K562 (cell line): ENCODE measurements at regions not wholly inside any gene's neighbourhood (a gene's known extent, or its start where the extent isn't known, plus 50 kb on each side); places are given as distances from the start of the nearest gene placed in this dataset.

Experiments used
- ATAC-seq: fragments of 200-7000 bp; cut with Tn5 transposase; 3 replicates; pipeline ENCODE4 v1.9.1; 2020; ENCODE audit warnings: moderate library complexity
- BruUV-seq: library from RNA; stranded (reverse); fragments of 400-500 nt; replicated peaks from 2 replicates; lab custom pipeline; 2021; lab: Mats Ljungman, UMichigan
- CTCF ChIA-PET: fragments of 300-600 bp; formaldehyde crosslinking; extraction: SDS; loops from one replicate; lab custom pipeline; 2021; ENCODE audit warnings: low intra/inter-chr PET ratio; lab: Yijun Ruan, JAX
- POLR2A ChIA-PET: fragments of 300-600, 350-650 bp; sonication (Branson Sonifier 250); formaldehyde crosslinking; extraction: SDS; loops from one replicate; lab custom pipeline; 2021; ENCODE audit warnings: antibody characterized with exemption, inconsistent platforms; lab: Yijun Ruan, JAX
- DNase-seq, 4 experiments: peaks; one replicate each; pipeline versions ENCODE4 v3.0.0 to v3.0.0-alpha.2; 2011 to 2018; ENCODE audit warnings: low spot score in 3 of 4, mixed read lengths in 3 of 4; ENCODE audit errors: extremely low read depth in 1 of 4
- FAIRE-seq: peaks from 2 replicates; lab custom pipeline; 2011; peaks lifted over from hg19 to GRCh38; lab: Jason Lieb, UNC
- H2AFZ ChIP-seq: 2 replicates; pipeline ENCODE4 v1.6.0; 2011; ENCODE audit warnings: low read depth, low read length, control low read depth, inconsistent platforms
- H3K27ac ChIP-seq: fragments of 200-600 bp; 3 replicates; pipeline ENCODE4 v1.8.0; 2011; ENCODE audit warnings: low read depth, mild to moderate bottlenecking, control low read depth, inconsistent platforms, low read length, moderate library complexity, mixed read lengths; ENCODE audit errors: extremely low read depth
- H3K27me3 ChIP-seq, 2 experiments: fragments of 300-600 bp in 1 of 2; 2 replicates in 1 of 2; 3 replicates in 1 of 2; pipeline versions ENCODE4 v1.6.0 to v1.8.0; 2011; ENCODE audit warnings: inconsistent platforms in 2 of 2, low read length in 2 of 2, mild to moderate bottlenecking in 1 of 2, mixed read lengths in 1 of 2, moderate library complexity in 1 of 2; ENCODE audit not compliant: control insufficient read depth in 2 of 2, insufficient read depth in 2 of 2
- H3K36me3 ChIP-seq: fragments of 300-600 bp; 3 replicates; pipeline ENCODE4 v1.8.0; 2011; ENCODE audit warnings: mild to moderate bottlenecking, low read length, inconsistent platforms; ENCODE audit not compliant: control insufficient read depth, insufficient read depth
- H3K4me1 ChIP-seq, 2 experiments: fragments of 200-600 bp in 1 of 2; replicated peaks in 1 of 2; 2 replicates in 1 of 2; 3 replicates in 1 of 2; pipeline versions ENCODE4 v1.5.1 to v1.8.0; 2011; ENCODE audit warnings: inconsistent platforms in 2 of 2, low read length in 2 of 2, mild to moderate bottlenecking in 1 of 2, mixed read lengths in 1 of 2, moderate library complexity in 1 of 2; ENCODE audit not compliant: control insufficient read depth in 2 of 2, insufficient read depth in 2 of 2
- H3K4me2 ChIP-seq: 2 replicates; pipeline ENCODE4 v1.6.1; 2011; ENCODE audit warnings: low read length, control low read depth, inconsistent platforms, mixed read lengths; ENCODE audit not compliant: insufficient read depth
- H3K4me3 ChIP-seq: fragments of 200-600 bp; sonication (generic), shearing (Covaris generic); 2 replicates; pipeline ENCODE4 v1.5.1; 2016; ENCODE audit warnings: control low read depth, inconsistent platforms
- H3K79me2 ChIP-seq: fragments of 200-600 bp; 3 replicates; pipeline ENCODE4 v1.8.0; 2011; ENCODE audit warnings: low read length, inconsistent platforms; ENCODE audit not compliant: control insufficient read depth, insufficient read depth
- H3K9ac ChIP-seq, 2 experiments: 2 replicates each; pipeline versions ENCODE4 v1.6.0 to v1.6.1; 2011; ENCODE audit warnings: low read depth in 2 of 2, low read length in 2 of 2, control low read depth in 1 of 2, inconsistent platforms in 1 of 2, mild to moderate bottlenecking in 1 of 2, mixed read lengths in 1 of 2; ENCODE audit not compliant: insufficient read depth in 1 of 2
- H3K9me1 ChIP-seq: one replicate; pipeline ENCODE4 v1.6.0; 2011; ENCODE audit warnings: inconsistent platforms, mild to moderate bottlenecking, low read length, moderate library complexity; ENCODE audit not compliant: control insufficient read depth, insufficient read depth
- H3K9me3 ChIP-seq: replicated peaks from 2 replicates; pipeline ENCODE4 v1.5.1; 2011; ENCODE audit warnings: low read depth, low read length, inconsistent platforms; ENCODE audit not compliant: control insufficient read depth, insufficient read depth
- H4K20me1 ChIP-seq: replicated peaks from 2 replicates; pipeline ENCODE4 v1.6.1; 2011; ENCODE audit warnings: low read length, inconsistent platforms, mixed read lengths; ENCODE audit not compliant: control insufficient read depth, insufficient read depth
- E2F3 ChIP-seq: fragments of 250-450 bp; sonication (Bioruptor Pico); IDR thresholded peaks from 2 replicates; pipeline ENCODE4 v1.4.0; 2020; ENCODE audit warnings: mild to moderate bottlenecking
- MYNN ChIP-seq, 2 experiments: sonication (generic); formaldehyde crosslinking in 1 of 2; IDR thresholded peaks; 2 replicates each; pipeline versions ENCODE4 v1.5.0 to v1.6.1; 2016 to 2020; ENCODE audit warnings: antibody characterized with exemption in 1 of 2, missing genetic modification reagents in 1 of 2
- PPARD ChIP-seq: fragments of 250-450 bp; sonication (Bioruptor Pico); IDR thresholded peaks from 2 replicates; pipeline ENCODE4 v1.8.0; 2022; ENCODE audit warnings: inconsistent platforms, mild to moderate bottlenecking, moderate library complexity
- RBM15 ChIP-seq: fragments of 200-400 bp; formaldehyde crosslinking; IDR thresholded peaks from 2 replicates; pipeline ENCODE4 v1.6.1; 2018; ENCODE audit warnings: mild to moderate bottlenecking, low read length, moderate library complexity; ENCODE audit not compliant: insufficient read depth
- ZNF184 ChIP-seq: sonication (generic); formaldehyde crosslinking; IDR thresholded peaks from 2 replicates; pipeline ENCODE4 v1.5.0; 2020; ENCODE audit warnings: missing genetic modification reagents
- WGBS: fragments of 100-300 bp; shearing (Covaris generic); methylation state at CpG from one replicate; pipeline ENCODE4 v1.1.6; 2016; ENCODE audit warnings: low coverage, mixed read lengths; ENCODE audit not compliant: insufficient coverage; ENCODE audit errors: missing lambda C conversion rate; 5-methylcytosine and 5-hydroxymethylcytosine counted together
- in situ Hi-C: fragments of 300-500 bp; cut with MboI; formaldehyde crosslinking; loops from 4 replicates; pipeline ENCODE4 v1.15.0; 2018; ENCODE audit warnings: inconsistent platforms, mixed read lengths
- intact Hi-C: fragments of 100-400 bp; cut with micrococcal nuclease; formaldehyde crosslinking; loops from 2 replicates; pipeline ENCODE4 v1.14.2; 2022

DNA sequence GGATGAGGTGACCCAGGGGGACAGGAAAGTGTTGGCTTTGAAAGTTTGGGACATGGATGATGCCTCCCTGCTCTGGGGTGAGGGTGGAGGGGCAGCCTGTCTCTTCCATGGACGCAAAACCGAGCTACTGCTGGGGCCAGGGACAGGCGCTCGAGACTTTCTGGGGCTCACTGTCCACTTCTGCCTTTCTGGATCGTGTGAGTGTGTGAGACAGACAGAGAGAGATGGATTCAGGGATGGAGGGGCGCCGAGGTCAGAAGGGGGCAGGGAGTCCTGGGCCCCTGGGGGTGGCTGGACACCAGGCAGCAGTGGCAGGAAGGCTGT, 78.0 kb upstream of the GATA5 start (continued):
- TF ChIP-seq ZNF184 (no peak), MYNN (IDR thresholded peaks at IDR 0.05) (no peak), MYNN (CRISPR knock-in tag; IDR thresholded peaks at IDR 0.05) (no peak)

DNA sequence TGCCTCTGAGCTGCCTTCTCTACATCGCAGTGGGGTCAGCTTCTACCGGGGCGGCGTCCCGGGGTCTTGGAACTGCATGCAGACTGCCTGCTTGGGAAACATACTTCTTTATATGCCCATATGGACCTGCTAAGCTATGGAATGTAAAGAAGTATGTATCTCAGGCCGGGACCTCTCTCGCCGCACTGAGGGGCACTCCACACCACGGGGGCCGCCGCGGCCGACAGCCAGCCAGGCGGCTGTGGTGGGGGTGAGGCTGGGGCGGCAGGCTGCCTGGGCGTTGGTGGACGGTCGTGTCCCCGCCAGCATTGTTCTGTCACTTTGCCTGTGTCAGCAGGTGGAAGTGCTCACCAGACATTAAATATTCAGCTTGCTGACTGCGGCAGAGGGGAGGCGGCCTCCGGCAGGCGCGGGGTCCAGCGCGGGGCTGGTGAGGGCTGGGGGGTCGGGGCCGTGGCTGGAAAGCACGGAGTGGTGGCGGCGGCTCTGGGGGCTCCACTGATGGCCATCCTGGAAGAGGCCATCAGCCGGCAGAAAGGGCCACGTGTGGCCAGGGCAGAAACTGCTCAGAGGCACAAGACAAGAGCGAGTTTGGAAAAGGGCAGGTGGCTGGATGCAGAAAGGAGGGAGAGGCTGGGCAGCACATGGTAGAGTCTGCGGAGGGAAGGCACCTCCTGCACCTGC, 78.6 kb upstream of the GATA5 start:
- Histone ChIP-seq H3K4me2 (no peak overlapping the region), H3K9me1 (peaks cover 3% of the 10 kb centered on the region), H3K27ac (no peak overlapping the region), H3K79me2 (no peaks in the 10 kb centered on the region), H3K36me3 (no peaks in the 10 kb centered on the region), H4K20me1 (peaks cover 27% of the 10 kb centered on the region; the same call in 1 of the 2 replicates), H3K9ac (no peak overlapping the region; a peak in 1 of 4 replicates), H3K27me3 (peaks cover 69 to 83% of the 10 kb centered on the region in 2 experiments)
- in situ Hi-C loops: no loop called here
- DNase-seq (no peak), ATAC-seq (no peak)
- CTCF ChIA-PET: no interaction called here
- no TSS peak for BruUV-seq
- TF ChIP-seq PPARD (CRISPR knock-in tag): no peak
- TF ChIP-seq E2F3: no peak
- TF ChIP-seq RBM15: no peak
- TF ChIP-seq, all 486 proteins: peak for 0
- peaks cover 0 to 77% of the 10 kb centered on the region in 2 experiments; a peak in 2 of 5 replicates for H3K4me1 ChIP-seq
- no peak overlapping the region for H2AFZ ChIP-seq
- no peaks in the 10 kb centered on the region for H3K9me3 ChIP-seq
- WGBS: 3% methylated on average over 25 of the region's 35 CpGs
- FAIRE-seq: no peak
- H3K4me3 ChIP-seq: no peak overlapping the region
- POLR2A ChIA-PET: interaction anchor here (0.6 to 1.5 kb wide), 7 partner anchors 8 to 264 kb away, joined by 3 to 5 read pairs (median 3); no protein-coding TSS in a partner anchor
- intact Hi-C loops: no loop called here
